Hematopoietic multipotent progenitor cell treated with erythropoietin and hydrocortisone succinate and interleukin-3 and kit ligand, for 8 days (in vitro differentiated cells): ENCODE measurements at regions not wholly inside any gene's neighbourhood (a gene's known extent, or its start where the extent isn't known, plus 50 kb on each side); places are given as distances from the start of the nearest gene placed in this dataset.
"Not testable (repeated sequence)": the region's sequence is repeated elsewhere in the genome, so short reads cannot be mapped to it uniquely, and the experiment has no call there.

Experiments
- DNase-seq: peaks from one replicate; pipeline ENCODE4 v3.0.0-alpha.2; 2015

GRCh38 chr2:234796045-234796591 lies 155.7 kb upstream of the SH3BP4 start:
- no peak for DNase-seq

- no peak for DNase-seq
Measured at GRCh38 chr2:234795272-234795920, 156.4 kb upstream of the SH3BP4 start.

GRCh38 chr2:234794866-234795265 lies 157.0 kb upstream of the SH3BP4 start:
- no peak for DNase-seq

- DNase-seq = no peak
Measured at GRCh38 chr2:234793212-234793785, 158.5 kb upstream of the SH3BP4 start.

GRCh38 chr2:234792621-234793022 lies 159.2 kb upstream of the SH3BP4 start:
- DNase-seq = no peak

GRCh38 chr2:234792096-234792495 lies 159.7 kb upstream of the SH3BP4 start:
- DNase-seq = not testable (repeated sequence)

GRCh38 chr2:234790380-234790779 lies 161.4 kb upstream of the SH3BP4 start:
- DNase-seq = no peak

- no peak for DNase-seq
Measured at GRCh38 chr2:234789556-234790325, 162.1 kb upstream of the SH3BP4 start.

GRCh38 chr2:234788841-234789240 lies 163.0 kb upstream of the SH3BP4 start:
- DNase-seq = no peak

GRCh38 chr2:234788381-234788780 lies 163.4 kb upstream of the SH3BP4 start:
- no peak for DNase-seq

- no peak for DNase-seq
Measured at GRCh38 chr2:234787114-234787513, 164.7 kb upstream of the SH3BP4 start.

GRCh38 chr2:234773764-234774409 lies 177.9 kb upstream of the SH3BP4 start:
- DNase-seq = no peak

GRCh38 chr2:234773129-234773528 lies 178.7 kb upstream of the SH3BP4 start:
- DNase-seq = no peak

- no peak for DNase-seq
Measured at GRCh38 chr2:234772733-234773060, 179.1 kb upstream of the SH3BP4 start.

GRCh38 chr2:234771980-234772732 lies 179.7 kb upstream of the SH3BP4 start:
- DNase-seq = no peak

- DNase-seq = no peak
Measured at GRCh38 chr2:234771176-234771575, 180.6 kb upstream of the SH3BP4 start.

GRCh38 chr2:234770715-234771141 lies 181.1 kb upstream of the SH3BP4 start:
- DNase-seq = no peak

- no peak for DNase-seq
Measured at GRCh38 chr2:234770031-234770506, 181.7 kb upstream of the SH3BP4 start.

GRCh38 chr2:234768608-234769196 lies 183.1 kb upstream of the SH3BP4 start:
- no peak for DNase-seq

GRCh38 chr2:234765279-234765678 lies 186.5 kb upstream of the SH3BP4 start:
- DNase-seq = no peak

GRCh38 chr2:234764372-234764771 lies 187.4 kb upstream of the SH3BP4 start:
- DNase-seq = no peak
